ENCODE measurements at regions not wholly inside any gene's neighbourhood (a gene's known extent, or its start where the extent isn't known, plus 50 kb on each side); places are given as distances from the start of the nearest gene placed in this dataset.

- H3K36me3 ChIP-seq (replicated peaks in 1 of 2; ENCODE audit: insufficient read depth in 1 of 2, low read depth in 2 of 2): no peaks in the 10 kb centered on the region
- H3K4me1 ChIP-seq: no peaks in the 10 kb centered on the region
- WGBS, 2 donors: 59 to 62% methylated on average over 2 of the region's 2 CpGs
- H3K27me3 ChIP-seq: no peaks in the 10 kb centered on the region
- no peaks in the 10 kb centered on the region for H3K9me3 ChIP-seq
- no peak for ATAC-seq
- DNase-seq: no peak
- intact Hi-C loops (cut with DNase I): no loop called here
- H3K27ac ChIP-seq: no peak overlapping the region
- TF ChIP-seq POLR2A (IDR thresholded peaks at IDR 0.05) (no peak), CTCF (IDR thresholded peaks at IDR 0.05) (no peak)
- H3K4me3 ChIP-seq: no peak overlapping the region
Measured at GRCh38 chr2:36214691-36215090, 140.9 kb upstream of the CRIM1 start.

DNA sequence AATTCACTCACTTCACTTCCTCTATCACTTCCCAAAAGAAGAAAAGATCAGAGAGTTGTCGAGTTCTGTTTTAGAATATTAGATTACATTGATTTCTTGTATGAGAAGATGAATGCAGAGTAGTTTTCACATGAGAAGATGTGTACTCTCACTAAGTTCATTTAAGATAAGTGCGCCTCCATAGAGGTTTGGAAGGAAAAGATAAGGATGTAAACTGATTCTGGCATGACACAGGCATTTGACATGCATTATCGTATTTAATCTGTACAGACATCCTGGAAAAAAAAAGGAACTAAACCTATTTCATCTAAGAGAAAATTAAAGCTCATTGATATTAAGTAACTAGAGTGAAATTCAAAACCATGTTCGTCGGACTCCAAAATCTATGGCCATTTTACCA lies 152.2 kb upstream of the CRIM1 start:
- TF ChIP-seq POLR2A (IDR thresholded peaks at IDR 0.05) (no peak), CTCF (IDR thresholded peaks at IDR 0.05) (no peak)
- Histone ChIP-seq H3K27ac (no peak overlapping the region), H3K36me3 (replicated peaks in 1 of 2; ENCODE audit: insufficient read depth in 1 of 2, low read depth in 2 of 2) (no peaks in the 10 kb centered on the region), H3K4me1 (no peaks in the 10 kb centered on the region), H3K9me3 (no peaks in the 10 kb centered on the region), H3K4me3 (no peak overlapping the region), H3K27me3 (no peaks in the 10 kb centered on the region)
- no peak for ATAC-seq
- 64 to 72% methylated on average over 5 of the region's 5 CpGs for WGBS, 2 donors
- no peak for DNase-seq
- intact Hi-C loops (cut with DNase I): no loop called here

DNA sequence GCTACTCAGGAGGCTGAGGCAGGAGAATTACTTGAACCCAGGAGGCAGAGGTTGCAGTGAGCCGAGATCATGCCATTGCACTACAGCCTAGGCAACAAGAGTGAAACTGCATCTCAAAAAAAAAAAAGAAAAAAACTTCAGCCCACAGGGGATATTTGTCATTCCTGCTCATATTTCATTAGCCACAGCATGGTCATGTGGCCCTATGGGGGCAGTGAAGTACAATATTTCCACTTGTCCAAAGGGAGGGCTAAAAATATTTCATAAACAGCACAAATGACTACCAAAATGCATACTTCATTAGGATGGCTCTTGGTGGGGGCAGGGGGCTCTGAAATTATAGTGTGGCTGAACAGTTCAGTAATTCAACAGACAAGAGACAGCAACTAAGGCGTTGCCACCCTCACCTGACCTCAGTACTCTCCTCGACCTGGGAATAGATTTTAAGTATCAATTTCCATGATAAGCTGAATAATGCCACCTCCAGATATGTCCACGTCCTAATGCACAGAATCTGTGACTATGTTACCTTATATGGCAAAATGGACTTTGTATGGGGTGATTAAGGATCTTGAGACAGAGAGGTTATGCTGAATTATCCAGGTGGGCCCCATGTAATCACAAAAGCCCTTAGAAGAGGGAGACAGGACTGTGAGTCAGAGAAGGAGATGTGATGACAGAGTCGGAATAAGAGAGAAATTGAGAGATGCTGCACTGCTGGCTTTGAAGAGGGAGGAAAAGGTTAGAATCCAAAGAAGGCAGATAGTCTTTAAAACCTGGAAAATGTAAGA lies 158.2 kb upstream of the CRIM1 start:
- intact Hi-C loops (cut with DNase I): no loop called here
- no peak for DNase-seq
- WGBS, 2 donors: 47 to 55% methylated on average over 5 of the region's 5 CpGs
- no peak overlapping the region for H3K4me3 ChIP-seq
- no peak overlapping the region for H3K27ac ChIP-seq
- H3K36me3 ChIP-seq (replicated peaks in 1 of 2; ENCODE audit: insufficient read depth in 1 of 2, low read depth in 2 of 2): no peaks in the 10 kb centered on the region
- TF ChIP-seq CTCF (IDR thresholded peaks at IDR 0.05) (no peak), POLR2A (IDR thresholded peaks at IDR 0.05) (no peak)
- H3K27me3 ChIP-seq: no peaks in the 10 kb centered on the region
- no peak for ATAC-seq
- H3K9me3 ChIP-seq: no peaks in the 10 kb centered on the region
- H3K4me1 ChIP-seq: no peaks in the 10 kb centered on the region

DNA sequence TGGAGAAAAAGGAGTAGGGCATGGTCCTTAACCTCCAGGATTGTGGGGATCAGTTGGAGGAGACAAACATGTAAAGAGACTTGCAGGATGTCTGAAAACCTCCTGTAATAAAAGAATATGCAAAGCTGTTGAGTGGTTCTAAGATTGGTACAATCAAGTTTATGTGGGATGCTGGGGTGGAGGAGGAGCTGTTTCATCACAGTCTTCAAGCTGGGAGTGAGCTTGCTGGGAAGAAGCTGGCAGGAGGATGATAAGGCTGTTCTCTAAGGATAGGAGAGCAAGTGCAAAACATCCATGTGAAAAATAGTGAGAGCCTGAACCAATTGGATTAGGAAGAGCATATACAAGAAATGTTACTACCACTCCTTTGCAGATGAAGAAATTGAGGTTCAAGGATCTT lies 161.9 kb upstream of the CRIM1 start:
- TF ChIP-seq POLR2A (IDR thresholded peaks at IDR 0.05) (no peak), CTCF (IDR thresholded peaks at IDR 0.05) (no peak)
- Histone ChIP-seq H3K9me3 (no peaks in the 10 kb centered on the region), H3K27ac (no peak overlapping the region), H3K36me3 (replicated peaks in 1 of 2; ENCODE audit: insufficient read depth in 1 of 2, low read depth in 2 of 2) (no peaks in the 10 kb centered on the region), H3K4me3 (no peak overlapping the region), H3K4me1 (no peaks in the 10 kb centered on the region), H3K27me3 (no peaks in the 10 kb centered on the region)
- ATAC-seq (no peak), DNase-seq (no peak)
- intact Hi-C loops (cut with DNase I): no loop called here

- intact Hi-C loops (cut with DNase I): no loop called here
- TF ChIP-seq CTCF (IDR thresholded peaks at IDR 0.05) (no peak), POLR2A (IDR thresholded peaks at IDR 0.05) (no peak)
- Histone ChIP-seq H3K9me3 (no peaks in the 10 kb centered on the region), H3K4me1 (no peaks in the 10 kb centered on the region), H3K36me3 (replicated peaks in 1 of 2; ENCODE audit: insufficient read depth in 1 of 2, low read depth in 2 of 2) (no peaks in the 10 kb centered on the region), H3K4me3 (no peak overlapping the region), H3K27ac (no peak overlapping the region), H3K27me3 (no peaks in the 10 kb centered on the region)
- 4 to 20% methylated on average over 1 of the region's 1 CpG for WGBS, 2 donors
- no peak for ATAC-seq
- no peak for DNase-seq
Measured at GRCh38 chr2:36192983-36193382, 162.6 kb upstream of the CRIM1 start.
